ENCODE measurements at regions not wholly inside any gene's neighbourhood (a gene's known extent, or its start where the extent isn't known, plus 50 kb on each side); places are given as distances from the start of the nearest gene placed in this dataset.

- no peak for TF ChIP-seq CTCF (IDR thresholded peaks at IDR 0.05)
- TF ChIP-seq ESRRA (IDR thresholded peaks at IDR 0.05; ENCODE audit: borderline replicate concordance, low read length) = no peak
- no peak for TF ChIP-seq POLR2A (IDR thresholded peaks at IDR 0.05; ENCODE audit: low read length)
- TF ChIP-seq RCOR1 (IDR thresholded peaks at IDR 0.05; ENCODE audit: low read depth, low read length) = no peak
- TF ChIP-seq RNF2 (IDR thresholded peaks at IDR 0.05; ENCODE audit: borderline replicate concordance, low read depth) = no peak
- TF ChIP-seq CEBPB (IDR thresholded peaks at IDR 0.05) = no peak
- TF ChIP-seq EHMT2 (IDR thresholded peaks at IDR 0.05; ENCODE audit: low read depth) = no peak
- no peak for TF ChIP-seq JUNB (IDR thresholded peaks at IDR 0.05)
- TF ChIP-seq MAFK (IDR thresholded peaks at IDR 0.05; ENCODE audit: partially characterized antibody) = no peak
- no peak for TF ChIP-seq MAX (IDR thresholded peaks at IDR 0.05)
- TF ChIP-seq CHD4 (IDR thresholded peaks at IDR 0.05; ENCODE audit: borderline replicate concordance) = no peak
- TF ChIP-seq REST (IDR thresholded peaks at IDR 0.05) = no peak
- TF ChIP-seq JUN (IDR thresholded peaks at IDR 0.05) = no peak
- no peak for TF ChIP-seq BCL3 (IDR thresholded peaks at IDR 0.05)
These were observed 426.3 kb upstream of the NOX3 start for GRCh38 chr6:155881826-155882526.

Measured in A549 (cell line).